Activated T-cell treated with anti-CD3 and anti-CD28 coated beads for 1 hour (primary cell): ENCODE measurements at regions not wholly inside any gene's neighbourhood (a gene's known extent, or its start where the extent isn't known, plus 50 kb on each side); places are given as distances from the start of the nearest gene placed in this dataset.

Experiments
- DNase-seq: peaks from one replicate; pipeline ENCODE4 v3.0.0-alpha.2; 2020; ENCODE audit warnings: low read depth

DNA sequence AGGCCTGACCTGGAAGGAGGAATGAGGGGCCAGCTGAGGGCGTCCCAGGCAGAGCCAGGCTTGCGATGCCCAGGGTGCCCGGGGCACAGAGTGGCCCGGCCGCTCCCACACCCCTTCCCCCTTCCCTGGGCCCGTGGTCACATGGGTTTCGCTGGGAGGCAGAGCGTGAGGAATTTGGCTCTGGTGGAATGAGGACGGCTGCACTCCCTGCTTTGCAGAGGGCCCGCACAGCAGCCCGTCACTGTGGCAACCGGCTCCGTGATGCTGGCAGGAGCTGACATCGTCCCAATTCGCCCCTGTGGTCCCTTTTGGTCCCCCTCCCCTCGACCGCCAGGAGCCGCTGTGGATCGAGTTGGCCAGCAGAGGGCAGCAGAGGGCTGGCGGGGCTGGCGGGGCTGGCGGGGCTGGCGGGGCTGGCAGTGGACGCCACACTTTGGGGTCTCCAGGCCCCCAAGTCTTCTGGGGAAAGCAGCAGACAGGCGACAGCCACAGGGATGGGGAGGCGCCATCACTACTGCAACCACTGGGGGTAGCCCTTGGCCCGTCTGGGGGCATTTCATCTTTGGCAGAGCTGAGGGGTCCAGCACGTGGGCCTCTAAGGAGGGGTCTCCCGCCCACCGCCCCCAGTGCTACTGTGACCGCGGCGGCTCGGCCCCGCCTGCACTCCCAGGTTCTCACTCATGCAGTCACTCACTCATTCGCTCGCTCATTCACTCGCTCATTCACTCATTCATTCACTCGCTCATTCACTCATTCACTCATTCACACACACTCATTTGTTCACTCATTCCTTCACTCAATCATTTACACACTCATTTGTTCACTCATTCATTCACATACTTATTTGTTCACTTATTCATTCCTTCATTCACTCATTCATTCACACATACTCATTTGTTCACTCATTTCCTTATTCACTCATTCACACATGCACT is 49.7 kb upstream of the BHLHE23 start:
- peak; percentile 38 for DNase-seq
